Islet of Langerhans (tissue), 1 donor: ENCODE measurements at regions not wholly inside any gene's neighbourhood (a gene's known extent, or its start where the extent isn't known, plus 50 kb on each side); places are given as distances from the start of the nearest gene placed in this dataset.
"Not testable (repeated sequence)": the region's sequence is repeated elsewhere in the genome, so short reads cannot be mapped to it uniquely, and the experiment has no call there.

Experiments
- FAIRE-seq: peaks from one replicate; lab custom pipeline; 2011; peaks lifted over from hg19 to GRCh38; lab: Jason Lieb, UNC

- no peak for FAIRE-seq
Measured at GRCh38 chr2:57343391-57344006, 703.1 kb upstream of the VRK2 start.

- FAIRE-seq: no peak
Measured at GRCh38 chr2:57368190-57368589, 678.4 kb upstream of the VRK2 start.

- FAIRE-seq: no peak
Measured at GRCh38 chr2:57370882-57371585, 675.6 kb upstream of the VRK2 start.

GRCh38 chr2:57372237-57372984, 674.2 kb upstream of the VRK2 start:
- no peak for FAIRE-seq

- FAIRE-seq: no peak
Measured at GRCh38 chr2:57373530-57373929, 673.1 kb upstream of the VRK2 start.

GRCh38 chr2:57376985-57377384, 669.6 kb upstream of the VRK2 start:
- FAIRE-seq: no peak

- FAIRE-seq: no peak
Measured at GRCh38 chr2:57386305-57386704, 660.3 kb upstream of the VRK2 start.

- FAIRE-seq: no peak
Measured at GRCh38 chr2:57396355-57397098, 650.1 kb upstream of the VRK2 start.

- no peak for FAIRE-seq
Measured at GRCh38 chr2:57397550-57398360, 648.9 kb upstream of the VRK2 start.

- FAIRE-seq: no peak
Measured at GRCh38 chr2:57399057-57399456, 647.5 kb upstream of the VRK2 start.

- no peak for FAIRE-seq
Measured at GRCh38 chr2:57402096-57402495, 644.5 kb upstream of the VRK2 start.

- no peak for FAIRE-seq
Measured at GRCh38 chr2:57402755-57403154, 643.9 kb upstream of the VRK2 start.

- FAIRE-seq: no peak
Measured at GRCh38 chr2:57407772-57408201, 638.8 kb upstream of the VRK2 start.

GRCh38 chr2:57408587-57408986, 638.0 kb upstream of the VRK2 start:
- FAIRE-seq: no peak

- no peak for FAIRE-seq
Measured at GRCh38 chr2:57417007-57417406, 629.6 kb upstream of the VRK2 start.

- FAIRE-seq: not testable (repeated sequence)
Measured at GRCh38 chr2:57418859-57419346, 627.7 kb upstream of the VRK2 start.

- no peak for FAIRE-seq
Measured at GRCh38 chr2:57429831-57430230, 616.8 kb upstream of the VRK2 start.

- no peak for FAIRE-seq
Measured at GRCh38 chr2:57432528-57432927, 614.1 kb upstream of the VRK2 start.

GRCh38 chr2:57434441-57434840, 612.2 kb upstream of the VRK2 start:
- FAIRE-seq: no peak

GRCh38 chr2:57434972-57435371, 611.6 kb upstream of the VRK2 start:
- FAIRE-seq: no peak

GRCh38 chr2:57437077-57437476, 609.5 kb upstream of the VRK2 start:
- FAIRE-seq: no peak

GRCh38 chr2:57440437-57440836, 606.2 kb upstream of the VRK2 start:
- FAIRE-seq: no peak
